Fibroblast of gingiva (primary cell): ENCODE measurements at regions not wholly inside any gene's neighbourhood (a gene's known extent, or its start where the extent isn't known, plus 50 kb on each side); places are given as distances from the start of the nearest gene placed in this dataset.
"Not testable (repeated sequence)": the region's sequence is repeated elsewhere in the genome, so short reads cannot be mapped to it uniquely, and the experiment has no call there.

ENCODE experiments used
- DNase-seq: peaks from one replicate; pipeline ENCODE4 v3.0.0-alpha.2; 2011; ENCODE audit warnings: low read depth

- DNase-seq: not testable (repeated sequence)
These were observed 53.7 kb upstream of the ZSCAN2 start for GRCh38 chr15:84547150-84547549.

- DNase-seq: peak; percentile 73
These were observed 50.3 kb upstream of the ZSCAN2 start for GRCh38 chr15:84550503-84550902.
